H9 (cell line): ENCODE measurements at regions not wholly inside any gene's neighbourhood (a gene's known extent, or its start where the extent isn't known, plus 50 kb on each side); places are given as distances from the start of the nearest gene placed in this dataset.

Experiments used
- DNase-seq: peaks from one replicate; pipeline ENCODE4 v3.0.0-alpha.2; 2017
- H2AFZ ChIP-seq: one replicate; pipeline ENCODE4 v1.6.1; 2013; ENCODE audit warnings: mild to moderate bottlenecking, low read length, control low read depth, moderate library complexity
- H2AK5ac ChIP-seq: 2 replicates; pipeline ENCODE4 v1.6.1; 2013; ENCODE audit warnings: low read length, control low read depth, mixed read lengths; ENCODE audit not compliant: insufficient read length
- H2BK120ac ChIP-seq: one replicate; pipeline ENCODE4 v1.6.1; 2013; ENCODE audit warnings: low read depth, mild to moderate bottlenecking, low read length, control low read depth, inconsistent platforms; ENCODE audit not compliant: poor library complexity, severe bottlenecking
- H2BK12ac ChIP-seq: 2 replicates; pipeline ENCODE4 v1.6.1; 2013; ENCODE audit warnings: low read length, control low read depth, mixed read lengths, low read depth; ENCODE audit not compliant: insufficient read length
- H2BK15ac ChIP-seq: 2 replicates; pipeline ENCODE4 v1.6.1; 2013; ENCODE audit warnings: low read depth, low read length, control low read depth
- H2BK20ac ChIP-seq: one replicate; pipeline ENCODE4 v1.6.1; 2013; ENCODE audit warnings: low read depth, mild to moderate bottlenecking, low read length, control low read depth, inconsistent platforms; ENCODE audit not compliant: poor library complexity, severe bottlenecking
- H2BK5ac ChIP-seq: 2 replicates; pipeline ENCODE4 v1.6.1; 2013; ENCODE audit warnings: low read length, control low read depth, mixed read lengths; ENCODE audit not compliant: insufficient read length
- H3K14ac ChIP-seq: 2 replicates; pipeline ENCODE4 v1.6.1; 2013; ENCODE audit warnings: low read length, control low read depth; ENCODE audit not compliant: insufficient read depth
- H3K18ac ChIP-seq: 2 replicates; pipeline ENCODE4 v1.6.1; 2013; ENCODE audit warnings: low read depth, mild to moderate bottlenecking, mixed read lengths, low read length, control low read depth; ENCODE audit not compliant: insufficient read length
- H3K23ac ChIP-seq: 2 replicates; pipeline ENCODE4 v1.6.1; 2013; ENCODE audit warnings: low read length, control low read depth, mixed read lengths, low read depth; ENCODE audit not compliant: insufficient read length
- H3K23me2 ChIP-seq: 2 replicates; pipeline ENCODE4 v1.6.1; 2013; ENCODE audit warnings: low read depth, mild to moderate bottlenecking, mixed read lengths, low read length, control low read depth; ENCODE audit not compliant: insufficient read length, poor library complexity, severe bottlenecking
- H3K27ac ChIP-seq: 2 replicates; pipeline ENCODE4 v1.5.1; 2013; ENCODE audit warnings: low read length, control low read depth, mixed read lengths, low read depth; ENCODE audit not compliant: insufficient read length
- H3K27me3 ChIP-seq: 2 replicates; pipeline ENCODE4 v1.6.1; 2013; ENCODE audit warnings: low read length, control low read depth, inconsistent platforms; ENCODE audit not compliant: insufficient read depth
- H3K4ac ChIP-seq: 2 replicates; pipeline ENCODE4 v1.6.1; 2013; ENCODE audit warnings: low read depth, mild to moderate bottlenecking, control low read depth, inconsistent platforms, low read length, moderate library complexity
- H3K4me1 ChIP-seq: 2 replicates; pipeline ENCODE4 v1.6.1; 2013; ENCODE audit warnings: low read length, control low read depth, inconsistent platforms; ENCODE audit not compliant: insufficient read depth
- H3K4me2 ChIP-seq: 2 replicates; pipeline ENCODE4 v1.6.1; 2013; ENCODE audit warnings: low read length, control low read depth, mixed read lengths; ENCODE audit not compliant: insufficient read length, insufficient read depth
- H3K56ac ChIP-seq: 2 replicates; pipeline ENCODE4 v1.6.1; 2013; ENCODE audit warnings: low read depth, mild to moderate bottlenecking, mixed read lengths, low read length, control low read depth; ENCODE audit not compliant: insufficient read length
- H3K79me1 ChIP-seq: 2 replicates; pipeline ENCODE4 v1.6.1; 2013; ENCODE audit warnings: low read depth, mild to moderate bottlenecking, moderate library complexity, low read length, control low read depth, inconsistent platforms; ENCODE audit not compliant: insufficient read depth, poor library complexity, severe bottlenecking
- H3K79me2 ChIP-seq: 2 replicates; pipeline ENCODE4 v1.6.1; 2013; ENCODE audit warnings: low read length, control low read depth, inconsistent platforms; ENCODE audit not compliant: insufficient read depth
- H3K9ac ChIP-seq: 2 replicates; pipeline ENCODE4 v1.6.1; 2013; ENCODE audit warnings: low read length, control low read depth, mixed read lengths; ENCODE audit not compliant: insufficient read length; ENCODE audit errors: extremely low read depth
- H3K9me3 ChIP-seq: one replicate; pipeline ENCODE4 v1.6.1; 2013; ENCODE audit warnings: low read depth, low read length, inconsistent platforms; ENCODE audit not compliant: control insufficient read depth
- H3T11ph ChIP-seq: one replicate; pipeline ENCODE4 v1.6.1; 2013; ENCODE audit warnings: mild to moderate bottlenecking, low read length, control low read depth, inconsistent platforms
- H4K20me1 ChIP-seq: one replicate; pipeline ENCODE4 v1.6.1; 2013; ENCODE audit not compliant: control insufficient read depth, insufficient read length, insufficient read depth
- H4K5ac ChIP-seq: 2 replicates; pipeline ENCODE4 v1.6.1; 2013; ENCODE audit warnings: low read depth, mild to moderate bottlenecking, mixed read lengths, low read length, control low read depth; ENCODE audit not compliant: insufficient read length
- H4K8ac ChIP-seq: replicated peaks from 2 replicates; pipeline ENCODE4 v1.6.1; 2013; ENCODE audit warnings: low read length, control low read depth, mixed read lengths, low read depth; ENCODE audit not compliant: insufficient read length
- H4K91ac ChIP-seq: 2 replicates; pipeline ENCODE4 v1.6.1; 2013; ENCODE audit warnings: low read depth, mild to moderate bottlenecking, moderate library complexity, mixed read lengths, low read length, control low read depth; ENCODE audit not compliant: insufficient read length
- H3K27ac Mint-ChIP-seq, 3 experiments: 2 replicates in 2 of 3; 3 replicates in 1 of 3; pipeline ENCODE4 v1.8.0; 2020 to 2021; ENCODE audit warnings: mixed read lengths in 3 of 3, mild to moderate bottlenecking in 1 of 3, moderate library complexity in 1 of 3
- H3K27me3 Mint-ChIP-seq: 2 replicates; pipeline ENCODE4 v1.8.0; 2021; ENCODE audit warnings: low read depth, mild to moderate bottlenecking, moderate library complexity, mixed read lengths
- H3K36me3 Mint-ChIP-seq, 3 experiments: 2 replicates in 2 of 3; 3 replicates in 1 of 3; pipeline ENCODE4 v1.8.0; 2020 to 2021; ENCODE audit warnings: low read depth in 3 of 3, mixed read lengths in 3 of 3; ENCODE audit not compliant: insufficient read depth in 1 of 3
- H3K4me1 Mint-ChIP-seq, 2 experiments: 2 replicates each; pipeline ENCODE4 v1.8.0; 2020; ENCODE audit warnings: mixed read lengths in 2 of 2
- H3K4me3 Mint-ChIP-seq, 2 experiments: 2 replicates in 1 of 2; 3 replicates in 1 of 2; pipeline ENCODE4 v1.8.0; 2020 to 2021; ENCODE audit warnings: mild to moderate bottlenecking in 2 of 2, mixed read lengths in 2 of 2, moderate library complexity in 1 of 2
- H3K9me3 Mint-ChIP-seq, 2 experiments: 2 replicates in 1 of 2; 3 replicates in 1 of 2; pipeline ENCODE4 v1.8.0; 2020; ENCODE audit warnings: mild to moderate bottlenecking in 2 of 2, mixed read lengths in 2 of 2, moderate library complexity in 1 of 2
- CTCF ChIP-seq: fragments of 200-600 bp; sonication (generic); conservative IDR thresholded peaks from 3 replicates; pipeline ENCODE4 v1.8.0; 2021; ENCODE audit warnings: antibody characterized with exemption, mild to moderate bottlenecking
- whole genome bisulfite sequencing: extraction: QIAGEN DNeasy Blood & Tissue Kit; methylation state at CpG from one replicate; pipeline ENCODE4 v1.1.7; 2013; ENCODE audit warnings: missing lambda C conversion rate, low lambda C conversion rate, mixed read lengths; ENCODE audit not compliant: insufficient read length; ENCODE audit errors: extremely low coverage; 5-methylcytosine and 5-hydroxymethylcytosine counted together

- peak overlapping the region; percentile 63 for H2AFZ ChIP-seq
- no peaks in the 10 kb centered on the region for H3K9me3 ChIP-seq
- H2BK5ac ChIP-seq: no peak overlapping the region
- H2BK120ac ChIP-seq: no peak overlapping the region
- H2BK12ac ChIP-seq: no peak overlapping the region
- H3K27ac Mint-ChIP-seq: no peak overlapping the region
- H3K18ac ChIP-seq: no peak overlapping the region
- H3K36me3 Mint-ChIP-seq: no peaks in the 10 kb centered on the region
- no peaks in the 10 kb centered on the region; the same call in 1 of the 2 replicates for H3K27me3 Mint-ChIP-seq
- no peak overlapping the region for H3K56ac ChIP-seq
- H3K23ac ChIP-seq: no peak overlapping the region
- H4K5ac ChIP-seq: no peak overlapping the region
- H3K9me3 Mint-ChIP-seq: no peaks in the 10 kb centered on the region
- H3T11ph ChIP-seq: no peak overlapping the region
- no peaks in the 10 kb centered on the region for H3K79me1 ChIP-seq
- no peaks in the 10 kb centered on the region for H3K27me3 ChIP-seq
- no peak overlapping the region for H3K4me2 ChIP-seq
- H4K8ac ChIP-seq: no peak overlapping the region
- H2AK5ac ChIP-seq: no peak overlapping the region
- H3K9ac ChIP-seq: no peak overlapping the region
- no peak overlapping the region for H2BK20ac ChIP-seq
- H3K14ac ChIP-seq: no peak overlapping the region
- H3K79me2 ChIP-seq: no peaks in the 10 kb centered on the region
- DNase-seq: no peak
- H3K4me1 Mint-ChIP-seq: peaks cover 18 to 20% of the 10 kb centered on the region in 2 experiments
- no peak overlapping the region; a peak in 1 of 5 replicates for H3K4me3 Mint-ChIP-seq
- WGBS: no CpG with 5 or more reads among the region's 5 CpGs
- H2BK15ac ChIP-seq: no peak overlapping the region
- H3K23me2 ChIP-seq: no peaks in the 10 kb centered on the region
- H4K91ac ChIP-seq: no peak overlapping the region
- no peaks in the 10 kb centered on the region for H3K4me1 ChIP-seq
- H3K27ac ChIP-seq: no peak overlapping the region
- no peak for TF ChIP-seq CTCF
- H4K20me1 ChIP-seq: no peaks in the 10 kb centered on the region
- H3K4ac ChIP-seq: no peak overlapping the region
Measured at GRCh38 chr4:118585015-118585414, 100.2 kb upstream of the METTL14 start.
